ENCODE measurements at regions not wholly inside any gene's neighbourhood (a gene's known extent, or its start where the extent isn't known, plus 50 kb on each side); places are given as distances from the start of the nearest gene placed in this dataset.
"Not testable (repeated sequence)": the region's sequence is repeated elsewhere in the genome, so short reads cannot be mapped to it uniquely, and the experiment has no call there.

- DNase-seq (ENCODE audit: low spot score), result no peak
These were observed 195.2 kb upstream of the SLC7A11 start for GRCh38 chr4:138437263-138437851.

GRCh38 chr4:138435733-138436132 lies 193.6 kb upstream of the SLC7A11 start:
- not testable (repeated sequence) for DNase-seq (ENCODE audit: low spot score)

GRCh38 chr4:138435046-138435445 lies 192.9 kb upstream of the SLC7A11 start:
- DNase-seq (ENCODE audit: low spot score), result not testable (repeated sequence)

GRCh38 chr4:138428611-138429010 lies 186.5 kb upstream of the SLC7A11 start:
- no peak for DNase-seq (ENCODE audit: low spot score)

GRCh38 chr4:138426786-138427185 lies 184.6 kb upstream of the SLC7A11 start:
- DNase-seq (ENCODE audit: low spot score), result no peak

- DNase-seq (ENCODE audit: low spot score), result no peak
These were observed 178.3 kb upstream of the SLC7A11 start for GRCh38 chr4:138420471-138420870.

- no peak for DNase-seq (ENCODE audit: low spot score)
These were observed 172.1 kb upstream of the SLC7A11 start for GRCh38 chr4:138414202-138414601.

- DNase-seq (ENCODE audit: low spot score), result no peak
These were observed 171.1 kb upstream of the SLC7A11 start for GRCh38 chr4:138413273-138413672.

GRCh38 chr4:138412847-138413246 lies 170.7 kb upstream of the SLC7A11 start:
- no peak for DNase-seq (ENCODE audit: low spot score)

GRCh38 chr4:138410266-138410665 lies 168.1 kb upstream of the SLC7A11 start:
- no peak for DNase-seq (ENCODE audit: low spot score)

- no peak for DNase-seq (ENCODE audit: low spot score)
These were observed 167.5 kb upstream of the SLC7A11 start for GRCh38 chr4:138409670-138410069.

GRCh38 chr4:138408758-138409157 lies 166.6 kb upstream of the SLC7A11 start:
- no peak for DNase-seq (ENCODE audit: low spot score)

- no peak for DNase-seq (ENCODE audit: low spot score)
These were observed 165.2 kb upstream of the SLC7A11 start for GRCh38 chr4:138407329-138407728.

- no peak for DNase-seq (ENCODE audit: low spot score)
These were observed 164.7 kb upstream of the SLC7A11 start for GRCh38 chr4:138406876-138407275.

- DNase-seq (ENCODE audit: low spot score), result no peak
These were observed 163.9 kb upstream of the SLC7A11 start for GRCh38 chr4:138405934-138406567.

- no peak for DNase-seq (ENCODE audit: low spot score)
These were observed 163.3 kb upstream of the SLC7A11 start for GRCh38 chr4:138405466-138405891.

GRCh38 chr4:138404801-138405200 lies 162.7 kb upstream of the SLC7A11 start:
- DNase-seq (ENCODE audit: low spot score), result no peak

- DNase-seq (ENCODE audit: low spot score), result no peak
These were observed 162.1 kb upstream of the SLC7A11 start for GRCh38 chr4:138404251-138404650.

- DNase-seq (ENCODE audit: low spot score), result no peak
These were observed 159.2 kb upstream of the SLC7A11 start for GRCh38 chr4:138401334-138401733.

GRCh38 chr4:138400543-138400942 lies 158.4 kb upstream of the SLC7A11 start:
- no peak for DNase-seq (ENCODE audit: low spot score)

GRCh38 chr4:138400066-138400465 lies 157.9 kb upstream of the SLC7A11 start:
- no peak for DNase-seq (ENCODE audit: low spot score)

GRCh38 chr4:138399081-138399480 lies 156.9 kb upstream of the SLC7A11 start:
- no peak for DNase-seq (ENCODE audit: low spot score)

- DNase-seq (ENCODE audit: low spot score), result peak; percentile 48
These were observed 156.2 kb upstream of the SLC7A11 start for GRCh38 chr4:138398322-138398721.

All from iPS-NIHi11 (cell line).